ENCODE measurements at regions not wholly inside any gene's neighbourhood (a gene's known extent, or its start where the extent isn't known, plus 50 kb on each side); places are given as distances from the start of the nearest gene placed in this dataset.

- no peak for DNase-seq (ENCODE audit: low spot score)
Observed at GRCh38 chr5:146940295-146940694, 61.7 kb upstream of the PPP2R2B start.

- no peak for DNase-seq (ENCODE audit: low spot score)
Observed at GRCh38 chr5:146944019-146944418, 65.5 kb upstream of the PPP2R2B start.

DNA sequence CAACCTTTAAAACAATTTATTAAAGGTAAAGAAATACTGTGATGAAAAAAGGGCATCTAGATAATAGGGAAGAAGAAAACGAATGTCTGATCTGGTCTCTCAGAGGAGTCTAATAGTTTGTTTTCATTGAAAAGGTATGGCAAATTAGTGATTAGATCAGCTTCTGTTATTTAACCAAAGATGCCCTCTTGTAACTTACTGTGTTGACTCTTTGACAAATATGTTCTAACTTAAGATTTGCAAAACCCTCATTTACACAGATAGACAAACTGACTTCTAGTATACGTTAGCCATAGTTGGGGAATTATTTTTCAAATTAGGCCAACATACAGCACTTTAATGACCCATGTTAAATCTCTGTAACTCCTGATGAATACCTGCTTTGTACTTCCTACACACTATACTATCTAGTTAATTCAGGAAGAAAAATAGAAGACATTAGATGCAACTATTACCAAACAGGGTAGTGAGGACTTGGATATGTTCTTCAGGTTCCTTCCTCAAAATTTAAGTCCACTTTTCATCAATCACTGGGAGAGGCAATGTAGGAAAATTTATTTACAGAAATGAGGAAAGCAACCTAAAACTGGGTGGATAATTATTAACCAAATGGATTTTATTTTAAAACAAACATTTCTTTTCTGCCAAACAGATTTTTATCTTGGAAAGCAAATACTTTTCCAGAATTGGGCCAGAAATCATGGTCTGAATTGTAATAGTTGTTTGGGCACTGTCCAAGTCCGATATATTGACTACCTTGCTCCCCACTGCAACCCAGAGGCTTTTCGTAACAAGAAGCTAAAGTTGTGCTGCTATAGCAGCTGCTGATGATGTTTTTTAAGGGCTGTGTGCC is 66.4 kb upstream of the PPP2R2B start:
- DNase-seq (ENCODE audit: low spot score), result no peak

- no peak for DNase-seq (ENCODE audit: low spot score)
Observed at GRCh38 chr5:146945617-146946084, 67.1 kb upstream of the PPP2R2B start.

GRCh38 chr5:146947181-146947941 is 68.8 kb upstream of the PPP2R2B start:
- no peak for DNase-seq (ENCODE audit: low spot score)

GRCh38 chr5:146948666-146949065 is 70.1 kb upstream of the PPP2R2B start:
- DNase-seq (ENCODE audit: low spot score), result no peak

DNA sequence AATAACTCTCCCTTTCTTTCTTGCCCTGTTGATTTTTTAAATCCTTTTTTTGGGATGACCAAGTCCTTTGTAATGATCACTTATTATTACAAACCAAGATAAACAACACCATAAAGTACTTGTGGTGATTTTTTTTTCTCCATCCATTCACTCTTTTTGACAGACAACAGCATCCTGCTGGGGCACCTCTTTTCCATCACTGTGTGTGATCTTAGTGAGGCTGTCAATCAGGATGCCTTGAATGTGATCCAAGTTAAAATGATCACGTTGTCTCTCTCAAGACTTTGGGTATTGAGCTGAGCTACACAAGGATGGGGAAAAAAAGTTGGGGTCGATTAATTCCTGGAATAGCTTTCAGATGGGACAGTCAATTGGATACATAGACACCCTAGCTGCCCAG is 73.6 kb upstream of the PPP2R2B start:
- no peak for DNase-seq (ENCODE audit: low spot score)

GRCh38 chr5:146956217-146956616 is 77.7 kb upstream of the PPP2R2B start:
- no peak for DNase-seq (ENCODE audit: low spot score)

DNA sequence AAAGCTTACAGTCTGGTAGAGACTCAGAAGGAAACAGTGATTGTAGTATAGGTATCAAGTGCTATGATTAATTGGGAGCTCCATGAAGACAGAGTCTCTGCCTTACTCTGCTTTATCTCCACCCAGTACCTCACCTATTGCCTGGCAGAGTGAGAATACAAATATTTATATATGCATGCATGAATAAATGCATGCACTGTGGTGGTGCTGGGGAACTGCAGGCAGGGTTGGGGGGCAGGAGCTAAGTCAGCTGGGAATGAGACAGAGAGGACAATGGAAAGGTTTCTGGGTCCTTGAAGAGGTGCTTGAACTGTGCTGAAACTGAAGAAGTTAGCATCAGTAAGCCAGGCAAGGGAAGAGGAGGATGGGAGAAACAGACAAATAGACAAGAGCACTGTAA is 80.8 kb upstream of the PPP2R2B start:
- DNase-seq (ENCODE audit: low spot score), result no peak

- DNase-seq (ENCODE audit: low spot score), result no peak
Observed at GRCh38 chr5:146962801-146963355, 84.3 kb upstream of the PPP2R2B start.

DNA sequence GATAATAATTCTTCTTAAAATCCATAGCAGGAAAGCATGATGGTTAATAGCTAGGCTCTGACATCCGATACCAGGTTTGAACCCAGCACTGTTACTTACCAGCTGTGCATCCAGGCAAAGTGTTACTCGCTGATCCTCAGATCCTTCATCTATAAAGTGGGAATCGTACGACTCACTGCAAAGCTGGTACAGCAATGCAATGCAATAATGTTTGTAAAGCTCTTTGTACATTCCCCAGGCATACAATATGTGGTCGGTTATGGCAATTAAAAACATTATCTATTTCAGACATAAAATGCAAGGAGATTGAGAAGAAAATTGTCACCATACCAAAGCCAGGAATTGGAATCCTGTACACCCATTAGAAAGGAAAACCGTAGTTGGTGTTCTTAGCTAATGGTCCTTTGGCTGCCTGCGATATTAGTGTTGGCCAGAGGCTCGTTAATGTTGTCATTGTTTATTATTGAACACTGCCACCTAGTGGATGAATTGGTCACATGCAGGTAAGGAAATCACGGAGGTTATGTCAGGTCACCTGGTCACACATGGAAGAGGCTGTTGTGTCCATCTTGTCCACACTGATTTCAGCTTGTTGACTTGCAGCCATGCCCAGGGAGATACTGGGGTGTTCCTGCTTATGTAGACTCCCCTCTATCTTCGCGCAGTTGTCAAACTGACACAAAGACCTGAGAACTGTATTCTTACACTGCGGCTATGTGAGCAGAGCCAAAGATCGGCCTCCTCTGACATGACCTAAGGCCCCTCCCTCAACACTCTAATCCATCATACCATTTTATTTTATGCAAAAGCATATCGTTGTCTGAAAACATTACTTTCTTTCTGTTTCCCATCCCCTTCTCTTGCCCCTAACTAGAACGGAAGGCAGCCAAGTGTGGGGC is 87.5 kb upstream of the PPP2R2B start:
- DNase-seq (ENCODE audit: low spot score), result peak; percentile 79

DNA sequence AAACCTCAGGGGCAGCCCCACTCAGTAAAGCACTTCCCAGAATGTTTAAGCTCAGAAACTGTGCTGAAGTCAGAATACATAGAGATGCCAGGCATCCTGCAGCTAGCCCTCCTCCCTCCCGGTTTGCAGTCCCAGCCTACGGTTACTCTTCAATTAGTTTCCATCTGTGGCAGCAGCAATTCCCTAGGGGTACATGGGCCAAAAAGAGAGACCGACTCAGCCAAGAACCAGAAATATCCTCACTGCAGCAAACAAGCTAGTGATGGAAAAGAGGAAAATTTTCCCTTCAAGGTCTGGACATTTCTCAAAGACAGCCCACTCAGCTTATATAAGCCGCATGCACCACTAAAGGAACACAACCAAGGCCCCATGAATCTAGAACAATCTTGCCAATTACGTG is 89.1 kb upstream of the PPP2R2B start:
- no peak for DNase-seq (ENCODE audit: low spot score)

- DNase-seq (ENCODE audit: low spot score), result no peak
Observed at GRCh38 chr5:146971401-146971800, 92.8 kb upstream of the PPP2R2B start.

GRCh38 chr5:146986469-146986868 is 107.9 kb upstream of the PPP2R2B start:
- DNase-seq (ENCODE audit: low spot score), result no peak

DNA sequence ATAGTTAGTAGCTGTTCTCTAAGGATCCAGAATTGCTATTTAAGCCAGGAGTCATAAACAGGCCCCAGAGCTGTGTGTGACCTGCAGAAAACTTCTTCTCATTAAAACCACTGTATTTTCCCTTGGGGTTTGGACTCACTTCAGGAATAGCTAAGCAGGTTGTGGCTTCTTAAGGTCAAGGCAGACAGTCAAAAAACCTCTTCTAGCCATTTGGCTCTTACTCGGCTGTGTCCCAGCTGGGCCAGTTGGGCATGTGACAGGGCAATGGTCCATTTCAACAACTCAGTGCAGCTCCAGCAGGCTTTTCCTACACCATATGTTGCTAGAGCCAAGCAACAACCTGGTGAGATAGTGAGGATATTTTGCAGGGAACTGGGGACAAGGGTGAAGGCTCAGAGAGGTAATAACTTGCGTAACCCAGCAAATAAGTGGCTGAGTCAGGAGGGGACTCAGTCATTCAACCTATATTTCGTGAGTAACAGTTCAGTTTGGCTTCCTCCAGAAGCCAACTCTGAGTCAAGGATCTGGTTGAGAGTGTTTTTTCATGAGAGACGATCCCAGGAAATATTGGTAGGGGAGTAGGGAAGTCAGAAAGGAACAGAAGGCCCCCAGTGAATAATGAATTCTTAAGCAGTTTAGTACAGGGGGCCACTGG is 115.4 kb upstream of the PPP2R2B start:
- DNase-seq (ENCODE audit: low spot score), result peak; percentile 70

- DNase-seq (ENCODE audit: low spot score), result no peak
Observed at GRCh38 chr5:146995878-146996277, 117.3 kb upstream of the PPP2R2B start.

- DNase-seq (ENCODE audit: low spot score), result no peak
Observed at GRCh38 chr5:147015405-147015804, 136.8 kb upstream of the PPP2R2B start.

DNA sequence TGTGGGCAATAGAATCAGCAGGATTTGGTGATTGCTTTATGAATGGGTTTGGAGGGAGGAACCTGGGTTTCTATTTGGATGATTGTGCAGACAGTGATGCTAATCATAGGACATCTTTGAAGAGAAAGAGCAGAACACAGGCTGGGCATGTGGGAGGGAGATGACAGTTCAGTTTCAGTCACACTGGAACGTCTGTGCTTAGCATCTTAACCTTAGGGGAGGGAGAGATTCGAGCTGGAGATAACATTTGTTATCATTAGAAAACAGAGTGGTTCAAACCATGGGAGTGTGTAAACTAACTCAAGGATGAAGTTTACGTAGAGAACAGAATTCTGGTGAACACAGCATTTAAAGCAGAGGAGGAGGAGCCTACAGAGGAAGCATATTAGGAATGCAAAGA is 138.6 kb upstream of the PPP2R2B start:
- DNase-seq (ENCODE audit: low spot score), result no peak

- DNase-seq (ENCODE audit: low spot score), result no peak
Observed at GRCh38 chr5:147017621-147018020, 139.1 kb upstream of the PPP2R2B start.

DNA sequence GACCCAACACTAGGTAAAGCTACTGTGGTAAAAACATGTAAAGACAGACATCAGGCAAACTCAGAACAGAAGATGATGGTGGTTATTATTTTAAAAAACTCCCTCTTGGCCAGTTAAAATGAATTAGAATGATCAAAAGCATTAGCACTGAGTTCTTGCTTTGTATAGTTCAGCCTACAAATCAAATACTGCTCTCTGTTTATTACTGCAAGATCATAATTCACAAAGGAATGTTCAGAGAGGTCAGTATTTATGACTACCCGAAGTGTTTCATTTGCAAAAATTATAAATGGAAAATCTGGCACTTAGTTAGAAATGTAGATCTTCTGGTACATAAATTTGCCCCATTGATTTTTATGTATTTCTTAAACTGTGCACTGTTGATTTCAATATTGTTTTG is 140.3 kb upstream of the PPP2R2B start:
- DNase-seq (ENCODE audit: low spot score), result no peak

DNA sequence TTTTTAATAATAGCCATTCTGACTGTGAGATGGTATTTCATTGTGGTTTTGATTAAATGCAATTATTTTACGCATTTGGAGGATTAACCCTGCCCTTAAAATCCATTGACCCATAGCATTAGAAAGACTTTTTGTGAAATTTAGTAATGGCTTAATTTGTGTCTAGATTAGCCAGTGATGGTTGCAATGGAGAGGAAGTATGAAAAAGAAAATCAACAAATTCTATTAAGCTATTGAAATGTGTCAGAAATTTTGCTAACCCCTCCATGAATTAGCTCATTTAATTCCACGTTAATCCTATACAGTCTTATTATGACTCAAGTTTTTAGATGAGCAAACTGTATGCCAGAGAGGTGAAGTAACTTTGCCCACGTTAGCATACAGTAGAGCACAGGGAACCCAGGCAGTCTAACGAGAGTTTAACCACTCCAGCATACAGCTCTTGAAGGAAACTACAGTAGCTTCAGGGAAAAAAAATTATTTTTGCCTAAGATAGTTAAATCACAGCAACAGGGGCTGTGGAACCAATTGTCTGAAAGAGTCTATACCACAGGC is 158.2 kb upstream of the PPP2R2B start:
- no peak for DNase-seq (ENCODE audit: low spot score)
